GM19351 (cell line): ENCODE measurements at regions not wholly inside any gene's neighbourhood (a gene's known extent, or its start where the extent isn't known, plus 50 kb on each side); places are given as distances from the start of the nearest gene placed in this dataset.
A peak's percentile ranks its signal among the peaks of the same experiment; 100 is the strongest.
"Not testable (repeated sequence)": the region's sequence is repeated elsewhere in the genome, so short reads cannot be mapped to it uniquely, and the experiment has no call there.

ENCODE experiments used
- ATAC-seq: cut with Tn5 transposase; IDR thresholded peaks from one replicate; pipeline ENCODE4 v1.9.1; 2021; ENCODE audit warnings: mild to moderate bottlenecking, moderate library complexity; ENCODE audit not compliant: unreplicated experiment

- ATAC-seq = not testable (repeated sequence)
Measured at GRCh38 chr5:58308384-58308783, 151.5 kb downstream of the PLK2 start.

- no peak for ATAC-seq
Measured at GRCh38 chr5:58300346-58300895, 159.5 kb downstream of the PLK2 start.

GRCh38 chr5:58299256-58299655 is 160.6 kb downstream of the PLK2 start:
- no peak for ATAC-seq

GRCh38 chr5:58294598-58295305 is 165.1 kb downstream of the PLK2 start:
- ATAC-seq = peak; percentile 90

- not testable (repeated sequence) for ATAC-seq
Measured at GRCh38 chr5:58288275-58288674, 171.6 kb downstream of the PLK2 start.

- ATAC-seq = no peak
Measured at GRCh38 chr5:58286741-58287140, 173.1 kb downstream of the PLK2 start.

GRCh38 chr5:58285900-58286299 is 174.0 kb downstream of the PLK2 start:
- ATAC-seq = no peak

GRCh38 chr5:58284886-58285285 is 175.0 kb downstream of the PLK2 start:
- ATAC-seq = no peak

GRCh38 chr5:58281189-58281588 is 178.7 kb downstream of the PLK2 start:
- no peak for ATAC-seq

- ATAC-seq = no peak
Measured at GRCh38 chr5:58279259-58279658, 180.6 kb downstream of the PLK2 start.

- no peak for ATAC-seq
Measured at GRCh38 chr5:58276431-58276830, 183.5 kb downstream of the PLK2 start.

GRCh38 chr5:58275516-58275915 is 184.4 kb downstream of the PLK2 start:
- no peak for ATAC-seq

GRCh38 chr5:58274191-58274590 is 185.7 kb downstream of the PLK2 start:
- ATAC-seq = no peak

GRCh38 chr5:58273711-58274110 is 186.2 kb downstream of the PLK2 start:
- no peak for ATAC-seq

- no peak for ATAC-seq
Measured at GRCh38 chr5:58268268-58268667, 191.6 kb downstream of the PLK2 start.

- ATAC-seq = no peak
Measured at GRCh38 chr5:58266402-58266801, 193.5 kb downstream of the PLK2 start.

GRCh38 chr5:58265246-58265930 is 194.5 kb downstream of the PLK2 start:
- ATAC-seq = no peak

- ATAC-seq = no peak
Measured at GRCh38 chr5:58264276-58264675, 195.6 kb downstream of the PLK2 start.

GRCh38 chr5:58263296-58263695 is 196.6 kb downstream of the PLK2 start:
- ATAC-seq = no peak

GRCh38 chr5:58262226-58262625 is 197.7 kb downstream of the PLK2 start:
- ATAC-seq = no peak

GRCh38 chr5:58261605-58262004 is 198.3 kb downstream of the PLK2 start:
- no peak for ATAC-seq

GRCh38 chr5:58260243-58260642 is 199.6 kb downstream of the PLK2 start:
- no peak for ATAC-seq
